H9 (cell line): ENCODE measurements at regions not wholly inside any gene's neighbourhood (a gene's known extent, or its start where the extent isn't known, plus 50 kb on each side); places are given as distances from the start of the nearest gene placed in this dataset.

Source experiments
- DNase-seq: peaks from one replicate; pipeline ENCODE4 v3.0.0-alpha.2; 2017
- H2AFZ ChIP-seq: one replicate; pipeline ENCODE4 v1.6.1; 2013; ENCODE audit warnings: mild to moderate bottlenecking, low read length, control low read depth, moderate library complexity
- H2AK5ac ChIP-seq: 2 replicates; pipeline ENCODE4 v1.6.1; 2013; ENCODE audit warnings: low read length, control low read depth, mixed read lengths; ENCODE audit not compliant: insufficient read length
- H2BK120ac ChIP-seq: one replicate; pipeline ENCODE4 v1.6.1; 2013; ENCODE audit warnings: low read depth, mild to moderate bottlenecking, low read length, control low read depth, inconsistent platforms; ENCODE audit not compliant: poor library complexity, severe bottlenecking
- H2BK12ac ChIP-seq: 2 replicates; pipeline ENCODE4 v1.6.1; 2013; ENCODE audit warnings: low read length, control low read depth, mixed read lengths, low read depth; ENCODE audit not compliant: insufficient read length
- H2BK15ac ChIP-seq: 2 replicates; pipeline ENCODE4 v1.6.1; 2013; ENCODE audit warnings: low read depth, low read length, control low read depth
- H2BK20ac ChIP-seq: one replicate; pipeline ENCODE4 v1.6.1; 2013; ENCODE audit warnings: low read depth, mild to moderate bottlenecking, low read length, control low read depth, inconsistent platforms; ENCODE audit not compliant: poor library complexity, severe bottlenecking
- H2BK5ac ChIP-seq: 2 replicates; pipeline ENCODE4 v1.6.1; 2013; ENCODE audit warnings: low read length, control low read depth, mixed read lengths; ENCODE audit not compliant: insufficient read length
- H3K14ac ChIP-seq: 2 replicates; pipeline ENCODE4 v1.6.1; 2013; ENCODE audit warnings: low read length, control low read depth; ENCODE audit not compliant: insufficient read depth
- H3K18ac ChIP-seq: 2 replicates; pipeline ENCODE4 v1.6.1; 2013; ENCODE audit warnings: low read depth, mild to moderate bottlenecking, mixed read lengths, low read length, control low read depth; ENCODE audit not compliant: insufficient read length
- H3K23ac ChIP-seq: 2 replicates; pipeline ENCODE4 v1.6.1; 2013; ENCODE audit warnings: low read length, control low read depth, mixed read lengths, low read depth; ENCODE audit not compliant: insufficient read length
- H3K23me2 ChIP-seq: 2 replicates; pipeline ENCODE4 v1.6.1; 2013; ENCODE audit warnings: low read depth, mild to moderate bottlenecking, mixed read lengths, low read length, control low read depth; ENCODE audit not compliant: insufficient read length, poor library complexity, severe bottlenecking
- H3K27ac ChIP-seq: 2 replicates; pipeline ENCODE4 v1.5.1; 2013; ENCODE audit warnings: low read length, control low read depth, mixed read lengths, low read depth; ENCODE audit not compliant: insufficient read length
- H3K27me3 ChIP-seq: 2 replicates; pipeline ENCODE4 v1.6.1; 2013; ENCODE audit warnings: low read length, control low read depth, inconsistent platforms; ENCODE audit not compliant: insufficient read depth
- H3K4ac ChIP-seq: 2 replicates; pipeline ENCODE4 v1.6.1; 2013; ENCODE audit warnings: low read depth, mild to moderate bottlenecking, control low read depth, inconsistent platforms, low read length, moderate library complexity
- H3K4me1 ChIP-seq: 2 replicates; pipeline ENCODE4 v1.6.1; 2013; ENCODE audit warnings: low read length, control low read depth, inconsistent platforms; ENCODE audit not compliant: insufficient read depth
- H3K4me2 ChIP-seq: 2 replicates; pipeline ENCODE4 v1.6.1; 2013; ENCODE audit warnings: low read length, control low read depth, mixed read lengths; ENCODE audit not compliant: insufficient read length, insufficient read depth
- H3K56ac ChIP-seq: 2 replicates; pipeline ENCODE4 v1.6.1; 2013; ENCODE audit warnings: low read depth, mild to moderate bottlenecking, mixed read lengths, low read length, control low read depth; ENCODE audit not compliant: insufficient read length
- H3K79me1 ChIP-seq: 2 replicates; pipeline ENCODE4 v1.6.1; 2013; ENCODE audit warnings: low read depth, mild to moderate bottlenecking, moderate library complexity, low read length, control low read depth, inconsistent platforms; ENCODE audit not compliant: insufficient read depth, poor library complexity, severe bottlenecking
- H3K79me2 ChIP-seq: 2 replicates; pipeline ENCODE4 v1.6.1; 2013; ENCODE audit warnings: low read length, control low read depth, inconsistent platforms; ENCODE audit not compliant: insufficient read depth
- H3K9ac ChIP-seq: 2 replicates; pipeline ENCODE4 v1.6.1; 2013; ENCODE audit warnings: low read length, control low read depth, mixed read lengths; ENCODE audit not compliant: insufficient read length; ENCODE audit errors: extremely low read depth
- H3K9me3 ChIP-seq: one replicate; pipeline ENCODE4 v1.6.1; 2013; ENCODE audit warnings: low read depth, low read length, inconsistent platforms; ENCODE audit not compliant: control insufficient read depth
- H3T11ph ChIP-seq: one replicate; pipeline ENCODE4 v1.6.1; 2013; ENCODE audit warnings: mild to moderate bottlenecking, low read length, control low read depth, inconsistent platforms
- H4K20me1 ChIP-seq: one replicate; pipeline ENCODE4 v1.6.1; 2013; ENCODE audit not compliant: control insufficient read depth, insufficient read length, insufficient read depth
- H4K5ac ChIP-seq: 2 replicates; pipeline ENCODE4 v1.6.1; 2013; ENCODE audit warnings: low read depth, mild to moderate bottlenecking, mixed read lengths, low read length, control low read depth; ENCODE audit not compliant: insufficient read length
- H4K8ac ChIP-seq: replicated peaks from 2 replicates; pipeline ENCODE4 v1.6.1; 2013; ENCODE audit warnings: low read length, control low read depth, mixed read lengths, low read depth; ENCODE audit not compliant: insufficient read length
- H4K91ac ChIP-seq: 2 replicates; pipeline ENCODE4 v1.6.1; 2013; ENCODE audit warnings: low read depth, mild to moderate bottlenecking, moderate library complexity, mixed read lengths, low read length, control low read depth; ENCODE audit not compliant: insufficient read length
- H3K27ac Mint-ChIP-seq, 3 experiments: 2 replicates in 2 of 3; 3 replicates in 1 of 3; pipeline ENCODE4 v1.8.0; 2020 to 2021; ENCODE audit warnings: mixed read lengths in 3 of 3, mild to moderate bottlenecking in 1 of 3, moderate library complexity in 1 of 3
- H3K27me3 Mint-ChIP-seq: 2 replicates; pipeline ENCODE4 v1.8.0; 2021; ENCODE audit warnings: low read depth, mild to moderate bottlenecking, moderate library complexity, mixed read lengths
- H3K36me3 Mint-ChIP-seq, 3 experiments: 2 replicates in 2 of 3; 3 replicates in 1 of 3; pipeline ENCODE4 v1.8.0; 2020 to 2021; ENCODE audit warnings: low read depth in 3 of 3, mixed read lengths in 3 of 3; ENCODE audit not compliant: insufficient read depth in 1 of 3
- H3K4me1 Mint-ChIP-seq, 2 experiments: 2 replicates each; pipeline ENCODE4 v1.8.0; 2020; ENCODE audit warnings: mixed read lengths in 2 of 2
- H3K4me3 Mint-ChIP-seq, 2 experiments: 2 replicates in 1 of 2; 3 replicates in 1 of 2; pipeline ENCODE4 v1.8.0; 2020 to 2021; ENCODE audit warnings: mild to moderate bottlenecking in 2 of 2, mixed read lengths in 2 of 2, moderate library complexity in 1 of 2
- H3K9me3 Mint-ChIP-seq, 2 experiments: 2 replicates in 1 of 2; 3 replicates in 1 of 2; pipeline ENCODE4 v1.8.0; 2020; ENCODE audit warnings: mild to moderate bottlenecking in 2 of 2, mixed read lengths in 2 of 2, moderate library complexity in 1 of 2
- TF ChIP-seq, protein P1 (sequence below): fragments of 200-600 bp; sonication (generic); conservative IDR thresholded peaks from 3 replicates; pipeline ENCODE4 v1.8.0; 2021; ENCODE audit warnings: antibody characterized with exemption, mild to moderate bottlenecking

GRCh38 chrX:42131856-42132255 is 208.5 kb upstream of the CASK start:
- Histone ChIP-seq H2BK15ac (no peak overlapping the region), H3K9ac (no peak overlapping the region), H3K79me1 (no peaks in the 10 kb centered on the region)

More at GRCh38 chrX:42131856-42132255, 208.5 kb upstream of the CASK start:
- no peaks in the 10 kb centered on the region for H4K20me1 ChIP-seq
- H3K23me2 ChIP-seq = no peaks in the 10 kb centered on the region
- H3K27ac ChIP-seq = no peak overlapping the region
- H3K4ac ChIP-seq = no peak overlapping the region
- Mint-ChIP-seq H3K4me3 (no peak overlapping the region), H3K9me3 (peaks cover 46% of the 10 kb centered on the region in 2 experiments), H3K27ac (no peak overlapping the region), H3K27me3 (no peaks in the 10 kb centered on the region), H3K4me1 (peaks cover 7 to 13% of the 10 kb centered on the region in 2 experiments), H3K36me3 (peaks cover 0 to 3% (median 0%) of the 10 kb centered on the region in 3 experiments; a peak in 1 of 7 replicates)
- no peak overlapping the region for H2BK20ac ChIP-seq
- H3T11ph ChIP-seq = no peak overlapping the region
- no peak overlapping the region for H3K4me2 ChIP-seq
- H2BK12ac ChIP-seq = no peak overlapping the region
- H2BK120ac ChIP-seq = no peak overlapping the region
- DNase-seq = no peak
- H3K23ac ChIP-seq = no peak overlapping the region
- H3K4me1 ChIP-seq = no peaks in the 10 kb centered on the region; the same call in 1 of the 2 replicates
- no peak overlapping the region for H4K91ac ChIP-seq
- H3K27me3 ChIP-seq = no peaks in the 10 kb centered on the region; the same call in 1 of the 2 replicates
- TF ChIP-seq, protein P1, sequence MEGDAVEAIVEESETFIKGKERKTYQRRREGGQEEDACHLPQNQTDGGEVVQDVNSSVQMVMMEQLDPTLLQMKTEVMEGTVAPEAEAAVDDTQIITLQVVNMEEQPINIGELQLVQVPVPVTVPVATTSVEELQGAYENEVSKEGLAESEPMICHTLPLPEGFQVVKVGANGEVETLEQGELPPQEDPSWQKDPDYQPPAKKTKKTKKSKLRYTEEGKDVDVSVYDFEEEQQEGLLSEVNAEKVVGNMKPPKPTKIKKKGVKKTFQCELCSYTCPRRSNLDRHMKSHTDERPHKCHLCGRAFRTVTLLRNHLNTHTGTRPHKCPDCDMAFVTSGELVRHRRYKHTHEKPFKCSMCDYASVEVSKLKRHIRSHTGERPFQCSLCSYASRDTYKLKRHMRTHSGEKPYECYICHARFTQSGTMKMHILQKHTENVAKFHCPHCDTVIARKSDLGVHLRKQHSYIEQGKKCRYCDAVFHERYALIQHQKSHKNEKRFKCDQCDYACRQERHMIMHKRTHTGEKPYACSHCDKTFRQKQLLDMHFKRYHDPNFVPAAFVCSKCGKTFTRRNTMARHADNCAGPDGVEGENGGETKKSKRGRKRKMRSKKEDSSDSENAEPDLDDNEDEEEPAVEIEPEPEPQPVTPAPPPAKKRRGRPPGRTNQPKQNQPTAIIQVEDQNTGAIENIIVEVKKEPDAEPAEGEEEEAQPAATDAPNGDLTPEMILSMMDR = no peak
- H3K79me2 ChIP-seq = no peaks in the 10 kb centered on the region
- H2AK5ac ChIP-seq = no peak overlapping the region
- no peak overlapping the region for H3K18ac ChIP-seq
- no peak overlapping the region for H3K14ac ChIP-seq
- H4K5ac ChIP-seq = no peak overlapping the region
- H2AFZ ChIP-seq = no peak overlapping the region
- H2BK5ac ChIP-seq = no peak overlapping the region
- no peak overlapping the region for H3K56ac ChIP-seq
- no peak overlapping the region for H4K8ac ChIP-seq
- H3K9me3 ChIP-seq = no peaks in the 10 kb centered on the region
